IMR-90 (cell line): ENCODE measurements at regions not wholly inside any gene's neighbourhood (a gene's known extent, or its start where the extent isn't known, plus 50 kb on each side); places are given as distances from the start of the nearest gene placed in this dataset.
"Not testable (repeated sequence)": the region's sequence is repeated elsewhere in the genome, so short reads cannot be mapped to it uniquely, and the experiment has no call there.

Experiments used
- CTCF ChIP-seq: conservative IDR thresholded peaks from 2 replicates; pipeline ENCODE4 v1.5.1; 2012; ENCODE audit warnings: mild to moderate bottlenecking, low read depth, low read length, improper control_type of control experiment
- MAZ ChIP-seq: IDR thresholded peaks from 2 replicates; pipeline ENCODE4 v1.6.1; 2012; ENCODE audit warnings: low read depth, mild to moderate bottlenecking, low read length, improper control_type of control experiment, moderate library complexity, borderline replicate concordance
- RAD21 ChIP-seq: IDR thresholded peaks from 2 replicates; pipeline ENCODE4 v1.6.1; 2012; ENCODE audit warnings: low read length, improper control_type of control experiment

GRCh38 chr9:85847782-85848181 lies 93.2 kb upstream of the NAA35 start:
- not testable (repeated sequence) for TF ChIP-seq RAD21, CTCF, MAZ
